ENCODE measurements at regions not wholly inside any gene's neighbourhood (a gene's known extent, or its start where the extent isn't known, plus 50 kb on each side); places are given as distances from the start of the nearest gene placed in this dataset.

- TF ChIP-seq POLR2A (IDR thresholded peaks at IDR 0.05) (no peak), CTCF (IDR thresholded peaks at IDR 0.05) (no peak), EP300 (IDR thresholded peaks at IDR 0.05) (no peak), POLR2AphosphoS5 (IDR thresholded peaks at IDR 0.05) (no peak)
Measured at GRCh38 chr5:143694357-143694756, 117.6 kb upstream of the HMHB1 start.
